HG03108 (cell line): ENCODE measurements at regions not wholly inside any gene's neighbourhood (a gene's known extent, or its start where the extent isn't known, plus 50 kb on each side); places are given as distances from the start of the nearest gene placed in this dataset.
"Not testable (repeated sequence)": the region's sequence is repeated elsewhere in the genome, so short reads cannot be mapped to it uniquely, and the experiment has no call there.

Experiments used
- ATAC-seq: cut with Tn5 transposase; IDR thresholded peaks from one replicate; pipeline ENCODE4 v1.9.1; 2021; ENCODE audit warnings: moderate library complexity; ENCODE audit not compliant: unreplicated experiment

DNA sequence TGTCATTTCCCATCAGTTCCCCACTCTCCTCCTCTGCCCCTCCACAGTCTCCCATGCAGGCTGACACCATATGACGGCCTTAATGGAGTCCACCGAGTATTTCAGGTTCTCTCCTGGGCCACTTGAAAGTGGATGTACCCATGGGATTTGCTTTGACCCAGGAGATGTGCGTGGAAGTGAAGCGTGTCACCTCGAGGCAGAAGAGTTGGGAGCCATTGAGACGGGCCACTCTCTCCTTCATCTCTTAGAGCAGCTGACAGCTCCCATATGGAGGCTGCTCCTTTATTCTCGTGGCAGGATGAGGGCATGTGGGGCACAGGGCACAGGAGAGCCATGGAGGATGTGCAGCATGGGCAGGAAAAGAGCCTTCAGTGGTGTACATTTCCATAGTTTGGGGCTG lies 144.7 kb upstream of the CRYM start:
- not testable (repeated sequence) for ATAC-seq

DNA sequence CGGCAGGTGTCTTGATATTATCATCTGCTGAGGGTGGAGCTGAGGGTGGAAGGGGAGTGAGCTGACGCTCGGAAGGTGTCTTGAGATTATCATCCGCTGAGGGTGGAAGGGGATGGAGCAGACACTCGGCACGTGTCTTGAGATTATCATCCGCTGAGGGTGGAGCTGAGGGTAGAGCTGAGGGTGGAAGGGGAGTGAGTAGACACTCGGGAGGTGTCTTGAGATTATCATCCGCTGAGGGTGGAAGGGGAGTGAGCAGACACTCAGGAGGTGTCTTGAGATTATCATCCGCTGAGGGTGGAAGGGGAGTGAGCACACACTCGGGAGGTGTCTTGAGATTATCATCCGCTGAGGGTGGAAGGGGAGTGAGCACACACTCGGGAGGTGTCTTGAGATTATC lies 126.6 kb upstream of the CRYM start:
- not testable (repeated sequence) for ATAC-seq

DNA sequence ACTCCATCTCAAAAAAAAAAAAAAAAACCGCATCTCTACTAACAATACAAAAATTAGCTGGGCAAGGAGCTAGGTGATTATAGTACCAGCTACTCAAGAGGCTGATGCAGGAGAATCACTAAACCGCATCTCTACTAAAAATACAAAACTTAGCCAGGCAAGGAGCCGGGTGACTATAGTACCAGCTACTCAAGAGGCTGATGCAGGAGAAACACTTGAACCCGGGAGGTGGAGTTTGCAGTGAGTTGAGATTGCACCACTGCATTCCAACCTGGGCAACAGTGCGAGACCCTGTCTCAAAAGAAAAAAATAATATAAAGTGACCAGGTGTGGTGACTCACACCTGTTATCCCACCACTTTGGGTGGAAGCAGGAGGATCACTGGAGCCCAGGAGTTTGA lies 119.8 kb upstream of the CRYM start:
- not testable (repeated sequence) for ATAC-seq

DNA sequence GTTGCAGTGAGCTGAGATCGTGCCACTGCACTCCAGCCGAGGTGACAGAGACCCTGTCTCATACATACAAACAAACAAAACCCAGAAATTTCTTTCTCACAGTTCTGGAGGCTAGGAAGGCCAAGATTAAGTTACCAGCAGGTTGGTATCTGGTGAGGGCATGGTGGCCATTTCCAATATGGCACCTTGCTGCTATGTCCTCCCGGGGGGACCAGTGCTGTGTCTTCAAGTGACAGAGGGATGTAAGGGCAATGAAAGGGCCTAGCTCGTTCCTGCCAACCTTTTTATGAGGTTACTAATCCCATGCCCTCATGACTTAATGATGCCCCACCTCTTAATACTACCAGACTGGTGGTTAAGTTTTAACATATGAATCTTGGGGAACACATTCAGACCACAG lies 118.5 kb upstream of the CRYM start:
- not testable (repeated sequence) for ATAC-seq

DNA sequence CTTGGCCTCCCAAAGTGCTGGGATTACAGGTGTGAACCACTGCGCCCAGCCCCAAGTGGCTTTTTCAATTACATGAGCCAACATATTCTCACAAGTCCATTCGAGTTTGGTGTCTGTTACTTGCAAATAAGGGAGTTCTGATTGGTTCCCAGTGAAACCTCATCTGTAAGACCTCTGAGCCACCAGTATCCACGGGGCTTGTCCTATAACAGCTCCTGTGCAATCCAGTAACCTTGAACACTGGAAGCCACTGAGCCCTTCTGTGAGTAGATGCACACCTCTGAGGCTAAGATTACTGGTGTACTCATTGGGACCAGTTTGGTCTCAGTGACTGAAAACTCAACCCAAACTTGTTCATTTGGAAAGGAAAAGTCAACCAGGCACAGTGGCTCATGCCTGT lies 112.5 kb upstream of the CRYM start:
- ATAC-seq = not testable (repeated sequence)

DNA sequence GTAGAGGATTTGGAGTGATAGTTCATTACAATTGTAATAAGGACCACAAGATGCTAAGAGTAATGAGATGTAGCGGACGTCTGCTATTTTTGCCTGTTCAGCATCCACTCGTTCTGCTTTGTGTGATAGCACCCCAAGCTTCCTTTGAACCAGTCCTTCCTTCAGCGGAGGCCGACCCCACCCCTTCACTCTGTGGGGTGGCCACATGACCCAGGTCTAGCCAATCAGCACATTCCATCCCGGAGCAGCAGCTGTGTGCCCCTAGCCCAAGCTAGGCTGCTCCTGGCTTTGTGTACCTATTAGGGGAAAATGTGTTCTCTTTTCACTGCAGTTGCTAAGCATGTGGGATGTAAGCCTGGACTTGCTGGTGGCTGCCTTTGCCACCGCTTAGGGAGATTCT lies 111.8 kb upstream of the CRYM start:
- ATAC-seq = not testable (repeated sequence)

DNA sequence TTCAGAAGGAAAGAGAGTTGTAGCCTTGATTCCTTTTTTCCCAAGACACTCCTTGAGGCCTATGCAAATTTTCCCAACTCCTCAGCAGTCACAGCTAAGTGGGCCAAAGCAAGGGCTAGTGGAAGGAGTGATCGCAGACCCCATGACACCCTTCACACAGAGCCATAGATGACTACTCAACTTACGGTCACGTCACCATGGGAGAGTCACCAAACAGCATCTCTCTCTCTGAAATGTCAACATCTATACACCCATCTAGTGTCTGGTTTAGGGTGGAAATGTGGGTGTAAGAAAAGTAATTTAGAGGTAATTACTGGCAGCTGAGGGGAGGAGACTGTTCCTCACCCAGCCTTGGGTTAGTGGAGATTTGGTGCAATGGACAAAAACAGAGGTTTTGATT lies 109.7 kb upstream of the CRYM start:
- not testable (repeated sequence) for ATAC-seq

DNA sequence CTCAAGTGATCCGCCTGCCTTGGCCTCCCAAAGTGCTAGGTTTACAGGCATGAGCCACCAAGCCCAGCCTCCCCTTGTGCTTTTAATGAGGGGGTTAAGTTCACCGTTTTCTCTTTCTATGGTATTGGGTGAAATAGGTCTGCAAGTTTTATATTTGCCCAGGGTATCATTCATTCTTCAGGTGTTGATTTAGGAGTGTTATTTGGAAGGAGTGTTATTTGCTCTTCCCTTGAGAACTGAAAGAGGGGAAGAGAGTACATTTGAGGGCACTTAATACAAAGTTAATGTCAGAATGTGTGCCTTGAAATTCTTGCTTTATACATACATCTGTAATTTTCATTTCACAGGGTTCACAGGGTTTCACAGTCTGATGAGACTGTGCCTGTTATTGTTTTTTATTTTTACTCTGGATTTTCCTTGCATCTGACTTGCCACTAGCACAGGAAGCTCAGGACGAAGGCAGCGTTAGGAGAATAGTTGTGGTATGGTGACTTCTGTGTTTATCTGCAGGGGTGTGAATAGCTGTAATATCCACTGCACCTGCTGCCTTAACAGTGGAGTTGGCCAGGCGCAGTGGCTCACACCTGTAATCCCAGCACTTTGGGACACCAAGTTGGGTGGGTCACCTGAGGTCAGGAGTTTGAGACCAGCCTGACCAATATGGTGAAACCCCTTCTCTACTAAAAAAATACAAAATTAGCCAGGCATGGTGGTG lies 108.3 kb upstream of the CRYM start:
- not testable (repeated sequence) for ATAC-seq

DNA sequence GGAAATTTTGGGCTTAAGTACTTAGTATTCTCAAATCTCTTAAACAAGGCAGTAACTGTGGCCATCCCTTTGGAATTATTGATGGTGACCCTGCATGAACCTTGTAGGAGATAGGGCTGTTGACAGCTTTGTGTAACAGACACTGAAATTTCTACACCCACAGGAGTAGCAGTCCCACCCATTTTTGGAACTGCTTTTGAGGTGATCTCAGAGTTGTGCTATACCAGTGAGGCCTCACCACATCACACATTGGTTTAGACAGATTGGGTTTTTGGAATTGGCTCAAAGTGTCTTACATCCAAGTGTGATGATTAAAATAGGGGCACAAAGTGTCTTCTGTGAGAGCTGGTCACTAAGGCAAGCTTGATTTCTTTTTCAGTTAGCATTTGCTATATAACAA lies 105.6 kb upstream of the CRYM start:
- ATAC-seq = not testable (repeated sequence)

DNA sequence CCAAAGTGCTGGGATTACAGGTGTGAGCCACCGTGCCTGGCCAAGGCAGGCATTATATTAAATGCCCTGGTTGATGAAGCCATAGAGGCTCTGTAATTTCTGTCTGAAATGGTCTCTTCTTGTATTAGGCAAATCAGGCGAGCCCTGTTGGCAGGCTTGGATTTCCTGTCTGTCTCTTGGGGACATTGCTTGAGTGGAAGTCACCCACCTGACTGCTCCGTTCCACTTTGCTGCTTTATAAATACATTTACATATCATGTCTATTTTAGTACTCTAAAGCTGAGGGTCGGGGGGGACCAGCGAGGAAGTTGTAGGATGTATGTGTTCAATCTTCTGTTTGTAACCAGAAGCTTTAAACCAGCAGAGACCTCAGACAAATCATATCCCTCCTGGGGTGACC lies 101.6 kb upstream of the CRYM start:
- ATAC-seq = not testable (repeated sequence)

DNA sequence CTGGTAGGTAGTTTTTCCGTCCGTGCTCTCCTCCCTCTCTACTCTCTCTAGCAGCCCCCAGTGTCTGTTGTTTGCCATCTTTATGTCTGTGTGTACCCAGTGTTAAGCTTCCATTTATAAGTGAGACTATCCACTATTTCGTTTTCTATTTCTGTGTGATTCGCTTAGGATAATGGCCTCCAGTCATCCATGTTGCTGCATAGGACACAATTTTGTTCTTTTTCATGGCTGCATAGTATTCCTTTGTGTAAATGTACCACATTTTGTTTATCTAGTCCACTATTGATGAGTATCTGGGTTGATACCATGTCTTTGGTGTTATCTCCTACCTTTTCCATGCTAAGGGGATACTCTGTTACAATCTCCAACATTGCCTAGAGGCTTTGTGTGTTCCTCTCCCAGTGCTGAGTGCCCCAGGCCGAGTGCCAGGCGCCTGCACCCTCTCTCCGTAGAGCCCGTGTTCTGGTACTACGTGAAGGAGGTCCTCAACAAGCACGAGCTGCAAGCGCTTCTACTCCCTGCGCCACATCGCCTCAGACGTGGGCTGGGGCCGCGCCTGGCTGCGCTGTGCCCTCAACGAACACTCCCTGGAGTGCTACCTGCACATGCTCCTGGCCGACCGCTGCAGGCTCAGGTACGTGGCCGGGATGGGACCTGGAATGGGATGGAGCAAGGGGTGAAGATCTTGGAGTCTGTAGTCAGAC lies 98.3 kb upstream of the CRYM start:
- not testable (repeated sequence) for ATAC-seq

DNA sequence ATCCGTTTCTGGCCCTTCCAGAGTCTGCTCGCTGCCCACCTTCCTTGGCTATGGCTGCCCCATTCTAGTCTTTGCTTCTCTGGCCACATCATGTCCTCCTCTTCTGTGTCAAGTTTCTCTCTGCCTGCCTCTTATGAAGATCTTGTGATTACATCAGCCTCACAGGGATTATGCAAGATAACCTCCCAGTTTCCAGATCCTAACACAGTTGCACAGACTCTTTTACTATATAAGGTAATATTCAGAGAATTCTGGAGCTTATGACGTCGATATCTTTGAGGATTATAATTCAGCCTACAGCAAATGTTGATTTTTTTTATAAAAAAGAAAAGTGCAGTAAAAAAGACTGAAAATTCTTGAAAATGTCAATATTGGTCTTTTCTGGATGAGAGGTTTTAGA lies 97.2 kb upstream of the CRYM start:
- not testable (repeated sequence) for ATAC-seq

DNA sequence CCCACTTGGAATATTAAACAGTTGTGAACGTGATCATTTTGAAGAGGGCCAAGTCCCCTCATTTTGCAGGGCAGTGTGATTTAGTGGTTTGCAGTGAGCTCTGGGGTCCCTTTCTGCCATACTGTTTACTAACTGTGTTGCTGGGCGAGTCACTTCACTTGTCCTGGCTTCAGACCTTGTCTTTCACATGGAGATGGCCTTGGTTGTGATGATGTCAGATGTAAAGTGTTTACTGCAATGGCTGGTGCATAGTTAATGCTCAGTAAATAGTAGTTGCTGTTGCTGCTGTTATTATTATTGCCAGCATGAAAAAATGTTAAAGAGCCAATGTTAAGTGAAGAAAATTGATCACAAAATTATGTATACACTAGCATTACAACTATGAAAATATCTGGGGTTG lies 95.4 kb upstream of the CRYM start:
- ATAC-seq = not testable (repeated sequence)

DNA sequence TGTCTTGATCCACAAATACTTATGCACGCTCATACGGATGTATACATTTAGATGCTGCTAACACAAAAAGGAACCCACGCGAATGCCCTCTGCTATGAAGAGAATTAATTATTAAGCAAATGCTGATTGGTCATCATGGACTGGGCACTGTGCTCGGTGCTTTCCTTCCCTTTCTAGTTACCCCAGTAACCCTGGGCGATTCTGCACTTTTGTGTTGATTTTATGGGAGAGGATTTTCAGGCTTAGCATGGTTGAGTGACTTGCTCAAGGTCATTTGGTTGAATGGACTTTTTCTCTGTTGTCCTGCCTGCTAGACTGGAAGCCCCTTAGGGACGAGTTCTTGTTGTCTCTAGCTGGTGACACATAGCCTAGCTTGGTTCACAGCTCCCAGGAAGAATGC lies 94.8 kb upstream of the CRYM start:
- ATAC-seq = not testable (repeated sequence)

DNA sequence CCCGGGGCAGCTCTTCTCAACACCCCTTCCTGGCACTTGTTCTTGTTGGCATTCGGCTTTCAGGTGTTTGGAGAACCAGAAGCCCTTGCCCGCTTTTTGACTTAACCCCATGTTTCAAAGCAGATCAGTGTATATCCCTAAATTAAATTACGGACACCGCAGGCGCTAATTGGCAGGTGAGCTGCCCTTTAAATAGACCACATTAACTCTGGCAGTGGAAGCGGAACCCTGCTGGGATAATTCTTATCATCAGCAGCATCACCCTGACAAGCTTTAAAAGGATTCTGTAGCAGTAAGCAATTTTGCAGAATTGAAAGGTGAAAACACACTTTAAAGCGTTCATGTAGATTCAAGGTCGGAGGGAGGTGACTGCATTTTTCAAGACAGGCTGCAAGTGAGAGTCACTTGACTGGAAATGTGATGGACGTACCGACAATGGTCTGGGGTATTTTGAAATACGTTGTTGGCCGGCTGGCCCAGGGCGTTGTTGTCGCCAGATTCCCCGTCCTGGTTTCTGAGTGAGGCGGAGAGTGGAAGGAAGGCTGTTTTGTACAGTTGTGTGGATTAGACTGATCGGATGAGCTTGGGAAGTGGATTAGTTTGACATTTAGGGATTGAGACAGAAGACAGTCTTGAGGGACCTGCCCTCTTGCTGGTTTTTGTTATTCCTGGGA lies 94.2 kb upstream of the CRYM start:
- ATAC-seq = not testable (repeated sequence)

DNA sequence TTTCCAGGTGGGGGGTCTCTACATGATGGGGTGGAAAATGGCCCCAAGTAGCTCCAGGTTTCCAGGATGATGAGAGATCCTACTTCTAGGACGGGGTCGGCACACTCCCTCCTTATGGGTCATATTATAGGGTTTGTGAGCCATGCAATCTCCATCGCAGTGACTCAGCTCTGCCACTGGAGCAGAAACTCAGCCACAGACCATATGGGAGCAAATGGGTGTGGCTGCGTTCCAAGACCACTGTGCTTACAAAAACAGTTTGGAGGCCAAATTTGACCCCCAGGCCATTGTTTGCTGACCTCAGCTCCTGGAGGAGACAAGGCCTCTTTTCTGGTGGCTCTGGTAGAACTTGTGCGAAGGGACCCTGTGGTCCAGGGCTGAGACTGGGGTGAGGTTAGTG lies 92.7 kb upstream of the CRYM start:
- ATAC-seq = not testable (repeated sequence)

DNA sequence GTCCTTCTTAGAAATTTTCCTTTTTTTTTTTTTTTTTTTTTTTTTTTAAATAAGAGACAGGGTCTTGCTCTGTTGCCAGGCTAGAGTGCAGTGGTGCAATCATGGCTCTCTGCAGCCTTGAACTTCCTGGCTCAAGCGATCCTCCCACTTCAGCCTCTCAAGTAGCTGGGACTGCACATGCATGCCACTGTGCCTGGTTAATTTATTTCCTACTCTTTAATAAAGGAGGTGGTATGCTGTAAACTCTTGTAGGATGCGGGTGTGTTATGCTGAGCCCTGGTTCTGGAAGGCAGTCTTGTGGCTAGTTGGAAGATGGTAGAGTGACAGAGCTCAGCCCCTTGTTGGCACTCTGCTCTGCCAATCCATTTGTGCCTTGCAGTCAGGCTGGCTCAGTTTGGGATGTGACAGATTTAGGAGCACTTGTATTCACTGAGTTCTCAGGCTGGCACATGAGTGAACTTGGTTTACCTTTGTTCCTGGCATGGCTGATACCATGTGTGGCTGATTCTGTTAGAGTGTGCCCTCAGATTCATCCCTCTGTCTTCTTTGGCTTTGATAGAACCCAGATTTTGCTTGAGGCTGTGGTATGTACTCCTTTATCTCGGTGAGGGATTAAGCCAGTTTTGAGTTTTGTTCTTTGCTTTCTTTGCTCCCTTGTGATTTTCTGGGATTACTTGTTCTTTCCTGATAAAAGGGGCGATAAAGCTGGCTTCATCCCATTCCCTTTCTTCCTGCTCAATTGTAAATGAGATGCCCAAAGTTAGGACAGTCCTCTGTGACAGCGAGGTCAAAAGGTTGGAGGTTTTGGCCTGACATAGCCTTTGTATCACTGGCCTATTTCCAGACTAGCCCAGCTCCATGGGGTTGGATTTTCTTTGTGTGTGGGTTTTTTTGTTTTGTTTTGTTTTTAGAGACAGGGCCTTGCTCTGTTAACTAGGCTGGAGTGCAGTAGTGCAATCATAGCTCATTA lies 91.2 kb upstream of the CRYM start:
- ATAC-seq = not testable (repeated sequence)

DNA sequence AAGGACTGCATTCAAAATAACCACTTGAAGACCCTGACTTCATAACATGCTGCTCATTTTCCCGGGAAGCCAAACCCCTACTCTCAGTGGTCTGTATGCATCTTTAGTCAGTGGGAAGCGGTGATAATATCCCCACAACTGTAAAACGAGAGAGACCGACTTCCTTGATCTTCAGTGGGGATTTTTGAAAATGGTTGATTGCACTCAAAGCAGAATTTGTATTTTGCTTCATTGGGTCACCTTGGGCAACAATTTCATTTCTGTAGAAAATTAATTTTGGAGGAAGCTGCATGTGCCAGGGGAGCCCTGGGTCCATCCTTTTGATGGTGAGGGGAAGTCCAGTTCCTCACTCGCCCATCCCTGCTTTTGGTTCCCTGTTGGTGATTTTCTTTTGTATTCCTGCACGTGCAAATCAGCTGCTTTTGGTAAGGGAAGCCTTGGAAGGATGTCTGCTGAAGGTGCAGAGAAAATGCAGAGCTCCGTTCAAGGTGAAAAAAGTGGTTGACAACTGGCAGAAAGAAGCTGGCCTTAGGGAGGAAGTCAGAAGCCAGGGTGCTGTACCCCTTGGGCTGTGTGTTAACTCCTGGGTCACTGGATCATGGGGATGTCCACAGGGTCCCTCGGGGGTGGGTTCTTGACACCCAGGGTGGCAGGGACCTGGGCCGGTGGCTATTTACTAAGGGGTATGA lies 89.8 kb upstream of the CRYM start:
- not testable (repeated sequence) for ATAC-seq

DNA sequence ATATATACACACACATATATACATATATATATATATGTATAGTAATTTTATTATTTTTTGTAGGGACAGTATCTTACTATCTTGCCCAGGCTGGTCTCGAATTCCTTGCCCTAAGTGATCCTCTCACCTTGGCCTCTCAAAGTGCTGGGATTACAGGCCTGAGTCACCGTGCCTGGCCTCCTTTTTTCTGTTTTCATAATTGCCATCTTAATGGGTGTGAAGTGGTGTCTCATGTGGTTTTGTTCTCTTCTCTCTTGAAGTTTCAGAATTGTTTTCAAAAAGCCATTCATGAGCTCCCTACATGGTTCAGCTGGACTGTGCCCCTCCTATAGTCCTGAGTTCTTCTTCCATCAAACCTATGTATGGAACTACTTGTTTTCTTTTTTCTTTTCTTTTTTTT lies 88.9 kb upstream of the CRYM start:
- ATAC-seq = peak; percentile 42

DNA sequence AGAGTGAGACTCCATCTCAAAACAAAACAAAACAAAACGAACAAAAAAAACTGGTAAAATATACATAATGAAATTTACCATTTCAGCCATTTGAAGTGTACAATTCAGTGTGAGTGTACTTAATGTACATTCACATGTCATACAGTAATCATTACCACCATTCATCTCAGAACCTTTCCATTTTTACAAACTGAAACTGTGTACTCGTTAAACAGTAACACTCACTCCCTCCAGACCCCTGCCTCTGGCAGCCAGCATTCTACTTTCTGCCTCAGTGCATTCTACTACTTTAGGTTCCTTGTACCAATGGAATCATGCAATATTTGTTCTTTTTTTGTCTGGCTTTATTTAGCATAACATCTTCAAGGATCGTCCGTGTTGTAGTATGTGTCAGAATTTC lies 87.5 kb upstream of the CRYM start:
- ATAC-seq = not testable (repeated sequence)
